ENCODE measurements at regions not wholly inside any gene's neighbourhood (a gene's known extent, or its start where the extent isn't known, plus 50 kb on each side); places are given as distances from the start of the nearest gene placed in this dataset.

- peak in 1 of 2 donors; percentile 19 for TF ChIP-seq POLR2AphosphoS5 (IDR thresholded peaks at IDR 0.05; ENCODE audit: insufficient read depth in 1 of 2, low read depth in 1 of 2)
- TF ChIP-seq POLR2A (IDR thresholded peaks at IDR 0.05): no peak
- TF ChIP-seq, protein P1, sequence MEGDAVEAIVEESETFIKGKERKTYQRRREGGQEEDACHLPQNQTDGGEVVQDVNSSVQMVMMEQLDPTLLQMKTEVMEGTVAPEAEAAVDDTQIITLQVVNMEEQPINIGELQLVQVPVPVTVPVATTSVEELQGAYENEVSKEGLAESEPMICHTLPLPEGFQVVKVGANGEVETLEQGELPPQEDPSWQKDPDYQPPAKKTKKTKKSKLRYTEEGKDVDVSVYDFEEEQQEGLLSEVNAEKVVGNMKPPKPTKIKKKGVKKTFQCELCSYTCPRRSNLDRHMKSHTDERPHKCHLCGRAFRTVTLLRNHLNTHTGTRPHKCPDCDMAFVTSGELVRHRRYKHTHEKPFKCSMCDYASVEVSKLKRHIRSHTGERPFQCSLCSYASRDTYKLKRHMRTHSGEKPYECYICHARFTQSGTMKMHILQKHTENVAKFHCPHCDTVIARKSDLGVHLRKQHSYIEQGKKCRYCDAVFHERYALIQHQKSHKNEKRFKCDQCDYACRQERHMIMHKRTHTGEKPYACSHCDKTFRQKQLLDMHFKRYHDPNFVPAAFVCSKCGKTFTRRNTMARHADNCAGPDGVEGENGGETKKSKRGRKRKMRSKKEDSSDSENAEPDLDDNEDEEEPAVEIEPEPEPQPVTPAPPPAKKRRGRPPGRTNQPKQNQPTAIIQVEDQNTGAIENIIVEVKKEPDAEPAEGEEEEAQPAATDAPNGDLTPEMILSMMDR (IDR thresholded peaks at IDR 0.05): no peak
Measured at GRCh38 chr14:101087614-101088394, 184.3 kb upstream of the RTL1 start.

Data from vagina (tissue), 2 donors.